ENCODE measurements at regions not wholly inside any gene's neighbourhood (a gene's known extent, or its start where the extent isn't known, plus 50 kb on each side); places are given as distances from the start of the nearest gene placed in this dataset.

DNA sequence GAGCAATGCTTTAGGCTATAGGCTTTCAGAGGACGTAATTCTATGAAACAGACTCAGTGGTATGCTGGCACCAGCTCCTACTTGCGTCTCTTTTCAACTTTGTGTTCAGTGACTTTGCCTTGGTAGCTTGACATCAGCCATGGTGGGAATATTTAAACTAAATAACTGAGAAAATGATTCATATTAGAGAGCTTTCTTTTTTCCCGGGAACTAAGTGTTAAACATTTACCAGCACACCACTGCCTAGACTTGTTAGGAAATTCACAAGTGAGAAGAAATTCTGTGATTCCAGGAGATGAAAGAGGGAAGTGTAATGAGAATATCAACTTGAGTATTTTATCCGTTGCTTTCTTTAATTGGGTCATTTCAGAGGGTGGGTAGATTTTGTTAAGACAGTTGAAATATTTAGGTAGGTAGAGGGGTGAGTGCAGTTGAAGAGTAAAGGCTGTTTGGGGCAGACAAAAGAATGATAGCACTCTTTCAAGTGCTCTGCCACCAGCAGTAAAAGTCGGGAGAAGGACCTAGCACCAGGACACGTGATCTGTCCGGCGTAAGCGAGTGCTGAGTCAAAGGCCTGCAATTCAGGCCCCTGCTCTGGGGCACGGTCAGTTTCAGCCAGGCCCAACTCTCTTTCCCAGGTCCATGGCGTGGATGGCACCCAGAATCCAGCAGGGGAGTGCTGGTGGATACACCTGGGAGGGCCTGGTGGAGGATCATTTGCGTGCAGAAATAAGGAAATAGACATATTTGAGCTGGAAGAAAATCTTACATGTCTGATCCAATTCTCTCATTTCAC lies 206.3 kb downstream of the SNX10 start (continued):
- TF ChIP-seq, protein P1, sequence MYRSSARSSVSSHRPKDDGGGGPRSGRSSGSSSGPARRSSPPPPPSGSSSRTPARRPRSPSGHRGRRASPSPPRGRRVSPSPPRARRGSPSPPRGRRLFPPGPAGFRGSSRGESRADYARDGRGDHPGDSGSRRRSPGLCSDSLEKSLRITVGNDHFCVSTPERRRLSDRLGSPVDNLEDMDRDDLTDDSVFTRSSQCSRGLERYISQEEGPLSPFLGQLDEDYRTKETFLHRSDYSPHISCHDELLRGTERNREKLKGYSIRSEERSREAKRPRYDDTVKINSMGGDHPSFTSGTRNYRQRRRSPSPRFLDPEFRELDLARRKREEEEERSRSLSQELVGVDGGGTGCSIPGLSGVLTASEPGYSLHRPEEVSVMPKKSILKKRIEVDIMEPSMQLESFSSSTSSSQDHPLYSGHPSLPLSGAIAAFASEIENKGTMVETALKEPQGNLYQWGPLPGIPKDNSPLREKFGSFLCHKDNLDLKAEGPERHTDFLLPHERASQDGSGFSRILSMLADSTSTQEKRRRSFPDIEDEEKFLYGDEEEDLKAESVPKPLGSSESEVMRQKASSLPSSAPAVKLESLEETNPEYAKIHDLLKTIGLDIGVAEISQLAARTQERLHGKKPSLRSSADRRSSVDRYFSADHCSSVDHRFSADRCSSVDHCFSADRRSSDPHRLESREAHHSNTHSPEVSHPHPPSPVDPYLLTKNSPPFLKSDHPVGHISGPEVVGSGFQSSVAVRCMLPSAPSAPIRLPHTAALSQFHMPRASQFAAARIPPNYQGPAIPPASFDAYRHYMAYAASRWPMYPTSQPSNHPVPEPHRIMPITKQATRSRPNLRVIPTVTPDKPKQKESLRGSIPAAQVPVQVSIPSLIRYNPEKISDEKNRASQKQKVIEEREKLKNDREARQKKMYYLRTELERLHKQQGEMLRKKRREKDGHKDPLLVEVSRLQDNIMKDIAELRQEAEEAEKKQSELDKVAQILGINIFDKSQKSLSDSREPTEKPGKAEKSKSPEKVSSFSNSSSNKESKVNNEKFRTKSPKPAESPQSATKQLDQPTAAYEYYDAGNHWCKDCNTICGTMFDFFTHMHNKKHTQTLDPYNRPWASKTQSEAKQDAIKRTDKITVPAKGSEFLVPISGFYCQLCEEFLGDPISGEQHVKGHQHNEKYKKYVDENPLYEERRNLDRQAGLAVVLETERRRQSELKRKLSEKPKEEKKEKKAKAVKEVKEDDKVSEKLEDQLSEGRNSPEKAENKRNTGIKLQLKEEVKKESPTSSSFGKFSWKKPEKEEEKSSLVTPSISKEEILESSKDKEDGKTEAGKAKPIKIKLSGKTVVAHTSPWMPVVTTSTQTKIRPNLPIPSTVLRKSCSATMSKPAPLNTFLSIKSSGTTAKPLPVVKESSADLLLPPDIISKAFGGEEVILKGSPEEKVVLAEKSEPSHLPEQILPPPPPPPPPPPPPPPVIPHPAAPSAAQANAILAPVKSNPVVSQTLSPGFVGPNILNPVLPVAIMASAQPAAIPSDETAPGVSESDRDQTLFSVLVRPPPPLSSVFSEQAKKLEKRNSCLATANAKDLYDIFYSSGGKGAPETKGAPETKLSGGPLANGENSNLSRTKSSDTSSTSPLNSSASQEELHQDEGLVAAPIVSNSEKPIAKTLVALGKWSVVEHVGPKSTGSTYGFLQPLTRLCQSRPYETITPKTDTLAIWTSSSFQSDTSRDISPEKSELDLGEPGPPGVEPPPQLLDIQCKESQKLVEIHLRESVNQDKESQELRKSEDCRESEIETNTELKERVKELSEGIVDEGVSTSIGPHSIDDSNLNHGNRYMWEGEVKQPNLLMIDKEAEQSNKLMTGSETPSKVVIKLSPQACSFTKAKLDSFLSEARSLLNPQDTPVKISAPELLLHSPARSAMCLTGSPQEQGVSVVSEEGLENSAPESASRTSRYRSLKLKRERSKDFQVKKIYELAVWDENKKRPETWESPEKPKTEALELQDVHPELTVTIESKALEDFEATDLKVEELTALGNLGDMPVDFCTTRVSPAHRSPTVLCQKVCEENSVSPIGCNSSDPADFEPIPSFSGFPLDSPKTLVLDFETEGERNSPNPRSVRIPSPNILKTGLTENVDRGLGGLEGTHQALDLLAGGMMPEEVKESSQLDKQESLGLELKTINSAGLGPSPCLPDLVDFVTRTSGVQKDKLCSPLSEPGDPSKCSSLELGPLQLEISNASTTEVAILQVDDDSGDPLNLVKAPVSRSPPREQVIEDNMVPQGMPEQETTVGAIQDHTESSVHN (IDR thresholded peaks at IDR 0.05; ENCODE audit: borderline replicate concordance in 1 of 2, low read depth in 1 of 2), result no peak
- TF ChIP-seq, protein P2, sequence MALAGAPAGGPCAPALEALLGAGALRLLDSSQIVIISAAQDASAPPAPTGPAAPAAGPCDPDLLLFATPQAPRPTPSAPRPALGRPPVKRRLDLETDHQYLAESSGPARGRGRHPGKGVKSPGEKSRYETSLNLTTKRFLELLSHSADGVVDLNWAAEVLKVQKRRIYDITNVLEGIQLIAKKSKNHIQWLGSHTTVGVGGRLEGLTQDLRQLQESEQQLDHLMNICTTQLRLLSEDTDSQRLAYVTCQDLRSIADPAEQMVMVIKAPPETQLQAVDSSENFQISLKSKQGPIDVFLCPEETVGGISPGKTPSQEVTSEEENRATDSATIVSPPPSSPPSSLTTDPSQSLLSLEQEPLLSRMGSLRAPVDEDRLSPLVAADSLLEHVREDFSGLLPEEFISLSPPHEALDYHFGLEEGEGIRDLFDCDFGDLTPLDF (CRISPR knock-in tag; IDR thresholded peaks at IDR 0.05), result no peak
- TF ChIP-seq FOXP1 (CRISPR knock-in tag; IDR thresholded peaks at IDR 0.05) (no peak), LEF1 (IDR thresholded peaks at IDR 0.05) (0 out of 2 replicates have a peak, but pooled peaks have one; percentile 19), NCOA2 (IDR thresholded peaks at IDR 0.05; ENCODE audit: partially characterized antibody in 2 of 2) (no peak), PYGO2 (tag; IDR thresholded peaks at IDR 0.05) (no peak), ZNF766 (CRISPR knock-in tag; conservative IDR thresholded peaks at IDR 0.05) (peak; percentile 28; the same call in 1 of the 2 replicates), BACH1 (tag; IDR thresholded peaks at IDR 0.05) (0 out of 2 replicates have a peak, but pooled peaks have one; percentile 62), CHCHD3 (CRISPR knock-in tag; IDR thresholded peaks at IDR 0.05) (no peak), ZNF384 (IDR thresholded peaks at IDR 0.05; ENCODE audit: low read depth, low read length) (no peak)
- TF ChIP-seq, protein P3, sequence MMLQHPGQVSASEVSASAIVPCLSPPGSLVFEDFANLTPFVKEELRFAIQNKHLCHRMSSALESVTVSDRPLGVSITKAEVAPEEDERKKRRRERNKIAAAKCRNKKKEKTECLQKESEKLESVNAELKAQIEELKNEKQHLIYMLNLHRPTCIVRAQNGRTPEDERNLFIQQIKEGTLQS (IDR thresholded peaks at IDR 0.05), result peak; percentile 25; the same call in 1 of the 2 replicates
- TF ChIP-seq, protein P3 (CRISPR knock-in tag; conservative IDR thresholded peaks at IDR 0.05), result no peak
- TF ChIP-seq, protein P4, sequence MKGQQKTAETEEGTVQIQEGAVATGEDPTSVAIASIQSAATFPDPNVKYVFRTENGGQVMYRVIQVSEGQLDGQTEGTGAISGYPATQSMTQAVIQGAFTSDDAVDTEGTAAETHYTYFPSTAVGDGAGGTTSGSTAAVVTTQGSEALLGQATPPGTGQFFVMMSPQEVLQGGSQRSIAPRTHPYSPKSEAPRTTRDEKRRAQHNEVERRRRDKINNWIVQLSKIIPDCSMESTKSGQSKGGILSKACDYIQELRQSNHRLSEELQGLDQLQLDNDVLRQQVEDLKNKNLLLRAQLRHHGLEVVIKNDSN (CRISPR knock-in tag; IDR thresholded peaks at IDR 0.05), result peak; percentile 76
- TF ChIP-seq, protein P5, sequence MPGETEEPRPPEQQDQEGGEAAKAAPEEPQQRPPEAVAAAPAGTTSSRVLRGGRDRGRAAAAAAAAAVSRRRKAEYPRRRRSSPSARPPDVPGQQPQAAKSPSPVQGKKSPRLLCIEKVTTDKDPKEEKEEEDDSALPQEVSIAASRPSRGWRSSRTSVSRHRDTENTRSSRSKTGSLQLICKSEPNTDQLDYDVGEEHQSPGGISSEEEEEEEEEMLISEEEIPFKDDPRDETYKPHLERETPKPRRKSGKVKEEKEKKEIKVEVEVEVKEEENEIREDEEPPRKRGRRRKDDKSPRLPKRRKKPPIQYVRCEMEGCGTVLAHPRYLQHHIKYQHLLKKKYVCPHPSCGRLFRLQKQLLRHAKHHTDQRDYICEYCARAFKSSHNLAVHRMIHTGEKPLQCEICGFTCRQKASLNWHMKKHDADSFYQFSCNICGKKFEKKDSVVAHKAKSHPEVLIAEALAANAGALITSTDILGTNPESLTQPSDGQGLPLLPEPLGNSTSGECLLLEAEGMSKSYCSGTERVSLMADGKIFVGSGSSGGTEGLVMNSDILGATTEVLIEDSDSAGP (CRISPR knock-in tag; IDR thresholded peaks at IDR 0.05), result no peak

All from K562 (cell line).